ENCODE measurements at regions not wholly inside any gene's neighbourhood (a gene's known extent, or its start where the extent isn't known, plus 50 kb on each side); places are given as distances from the start of the nearest gene placed in this dataset.
"Not testable (repeated sequence)": the region's sequence is repeated elsewhere in the genome, so short reads cannot be mapped to it uniquely, and the experiment has no call there.

- no peak for TF ChIP-seq ZFX (IDR thresholded peaks at IDR 0.05)
- TF ChIP-seq CTCF (conservative IDR thresholded peaks at IDR 0.05) = no peak
- H3K27ac ChIP-seq = no peak overlapping the region
Observed at GRCh38 chr6:153484056-153484455, 353.0 kb upstream of the RGS17 start.

- H3K27ac ChIP-seq = no peak overlapping the region
- TF ChIP-seq CTCF (conservative IDR thresholded peaks at IDR 0.05) = no peak
Observed at GRCh38 chr6:153476243-153476642, 345.2 kb upstream of the RGS17 start.

GRCh38 chr6:153465050-153465449, 334.0 kb upstream of the RGS17 start:
- no peak for TF ChIP-seq CTCF (conservative IDR thresholded peaks at IDR 0.05)
- no peak for TF ChIP-seq ZFX (IDR thresholded peaks at IDR 0.05)
- H3K27ac ChIP-seq = no peak overlapping the region

GRCh38 chr6:153449279-153449678, 318.2 kb upstream of the RGS17 start:
- TF ChIP-seq CTCF (conservative IDR thresholded peaks at IDR 0.05) (no peak), ZFX (IDR thresholded peaks at IDR 0.05) (no peak)
- H3K27ac ChIP-seq = no peak overlapping the region

- not testable (repeated sequence) for H3K27ac ChIP-seq
Observed at GRCh38 chr6:153442749-153443148, 311.7 kb upstream of the RGS17 start.

DNA sequence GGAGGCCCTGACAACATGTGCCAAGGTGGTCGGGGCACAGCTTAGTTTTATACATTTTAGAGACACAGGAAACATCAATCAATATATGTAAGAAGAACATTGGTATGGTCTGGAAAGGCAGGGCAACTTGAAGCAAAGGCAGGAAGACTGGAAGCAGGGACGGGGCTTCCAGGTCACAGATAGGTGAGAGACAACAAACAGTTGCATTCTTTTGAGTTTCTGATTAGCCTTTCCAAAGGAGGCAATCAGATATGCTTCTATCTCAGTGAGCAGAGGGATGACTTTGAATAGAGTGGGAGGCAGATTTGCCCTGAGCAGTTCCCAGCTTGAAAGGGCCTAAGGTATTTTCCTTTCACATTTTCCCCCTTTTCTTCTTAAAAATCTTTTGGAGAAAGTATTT, 311.0 kb upstream of the RGS17 start:
- TF ChIP-seq ZFX (IDR thresholded peaks at IDR 0.05) (no peak), CTCF (conservative IDR thresholded peaks at IDR 0.05) (no peak)

GRCh38 chr6:153437193-153437592, 306.1 kb upstream of the RGS17 start:
- TF ChIP-seq CTCF (conservative IDR thresholded peaks at IDR 0.05) = no peak
- H3K27ac ChIP-seq = no peak overlapping the region

More for the DNA sequence above, 311.0 kb upstream of the RGS17 start:
- no peak overlapping the region for H3K27ac ChIP-seq

DNA sequence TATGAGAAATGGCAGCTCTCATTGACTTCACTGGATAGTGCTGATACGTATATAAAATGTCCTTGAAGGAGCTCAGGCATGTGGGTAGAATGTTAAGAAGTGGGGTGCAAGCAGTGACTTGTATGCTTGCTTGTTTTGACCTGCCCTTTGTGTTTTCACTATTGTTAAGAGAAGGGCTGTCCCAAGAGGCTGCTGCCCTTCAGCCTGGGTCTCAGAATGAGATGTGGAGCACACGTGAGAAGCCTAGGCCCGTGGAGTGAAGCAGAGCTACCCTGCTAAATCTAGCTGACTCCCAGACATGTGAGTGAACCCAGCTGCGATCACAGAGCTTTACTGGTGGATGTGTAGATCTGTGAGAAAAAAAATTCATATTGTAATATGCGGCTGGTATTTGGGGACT, 305.3 kb upstream of the RGS17 start:
- TF ChIP-seq ZFX (IDR thresholded peaks at IDR 0.05) (no peak), CTCF (conservative IDR thresholded peaks at IDR 0.05) (no peak)
- H3K27ac ChIP-seq = no peak overlapping the region
